GM19035 (cell line): ENCODE measurements at regions not wholly inside any gene's neighbourhood (a gene's known extent, or its start where the extent isn't known, plus 50 kb on each side); places are given as distances from the start of the nearest gene placed in this dataset.
"Not testable (repeated sequence)": the region's sequence is repeated elsewhere in the genome, so short reads cannot be mapped to it uniquely, and the experiment has no call there.

Experiments
- ATAC-seq: cut with Tn5 transposase; IDR thresholded peaks from one replicate; pipeline ENCODE4 v1.9.1; 2021; ENCODE audit not compliant: unreplicated experiment

GRCh38 chr7:69426705-69427104, 171.6 kb upstream of the AUTS2 start:
- no peak for ATAC-seq

- ATAC-seq: no peak
Observed at GRCh38 chr7:69428089-69428488, 170.2 kb upstream of the AUTS2 start.

- no peak for ATAC-seq
Observed at GRCh38 chr7:69429911-69430383, 168.3 kb upstream of the AUTS2 start.

- no peak for ATAC-seq
Observed at GRCh38 chr7:69430384-69431021, 167.8 kb upstream of the AUTS2 start.

GRCh38 chr7:69431626-69432025, 166.6 kb upstream of the AUTS2 start:
- ATAC-seq: no peak

- not testable (repeated sequence) for ATAC-seq
Observed at GRCh38 chr7:69432276-69432675, 166.0 kb upstream of the AUTS2 start.

- ATAC-seq: no peak
Observed at GRCh38 chr7:69433081-69433480, 165.2 kb upstream of the AUTS2 start.

GRCh38 chr7:69434398-69434815, 163.9 kb upstream of the AUTS2 start:
- no peak for ATAC-seq

- no peak for ATAC-seq
Observed at GRCh38 chr7:69435711-69436110, 162.6 kb upstream of the AUTS2 start.

GRCh38 chr7:69436946-69437345, 161.3 kb upstream of the AUTS2 start:
- ATAC-seq: no peak

GRCh38 chr7:69438584-69439412, 159.5 kb upstream of the AUTS2 start:
- no peak for ATAC-seq

- ATAC-seq: no peak
Observed at GRCh38 chr7:69439636-69440325, 158.5 kb upstream of the AUTS2 start.

- ATAC-seq: no peak
Observed at GRCh38 chr7:69440976-69441375, 157.3 kb upstream of the AUTS2 start.

- ATAC-seq: no peak
Observed at GRCh38 chr7:69443136-69443535, 155.1 kb upstream of the AUTS2 start.

- no peak for ATAC-seq
Observed at GRCh38 chr7:69445541-69445940, 152.7 kb upstream of the AUTS2 start.

- ATAC-seq: not testable (repeated sequence)
Observed at GRCh38 chr7:69446213-69446612, 152.1 kb upstream of the AUTS2 start.

- no peak for ATAC-seq
Observed at GRCh38 chr7:69448071-69448470, 150.2 kb upstream of the AUTS2 start.

GRCh38 chr7:69450456-69450855, 147.8 kb upstream of the AUTS2 start:
- no peak for ATAC-seq

GRCh38 chr7:69451715-69452114, 146.6 kb upstream of the AUTS2 start:
- ATAC-seq: no peak

GRCh38 chr7:69452797-69453196, 145.5 kb upstream of the AUTS2 start:
- ATAC-seq: no peak

GRCh38 chr7:69457595-69458504, 140.4 kb upstream of the AUTS2 start:
- ATAC-seq: no peak
